AG10803 (cell line): ENCODE measurements at regions not wholly inside any gene's neighbourhood (a gene's known extent, or its start where the extent isn't known, plus 50 kb on each side); places are given as distances from the start of the nearest gene placed in this dataset.

Experiments
- DNase-seq: peaks from one replicate; pipeline ENCODE4 v3.0.0; 2010; ENCODE audit warnings: low read depth
- H3K4me3 ChIP-seq: 2 replicates; pipeline ENCODE4 v1.5.1; 2011; ENCODE audit warnings: mild to moderate bottlenecking, low read length, control low read depth
- TF ChIP-seq, protein P1 (sequence below): conservative IDR thresholded peaks from 2 replicates; pipeline ENCODE4 v1.5.1; 2011; ENCODE audit warnings: mild to moderate bottlenecking, low read length, control low read depth, inconsistent platforms

DNA sequence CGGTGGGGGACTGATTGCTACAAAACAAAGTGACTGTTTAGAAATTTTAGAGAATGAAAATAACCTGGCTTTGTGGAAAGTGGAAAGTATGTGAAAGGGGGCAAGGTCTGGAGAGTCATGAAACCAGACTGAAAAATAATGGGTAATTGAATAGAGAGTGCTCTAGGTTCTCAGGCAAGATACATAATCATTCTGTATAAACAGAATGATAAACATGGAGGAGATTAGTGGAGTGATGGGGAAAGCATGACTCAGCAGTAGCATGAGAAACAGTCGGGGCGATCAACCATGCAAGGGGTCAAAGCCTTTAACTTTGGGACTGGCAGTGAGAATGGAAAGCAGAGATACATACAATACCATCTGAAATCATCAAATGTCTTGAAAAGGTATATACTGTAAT, 332.5 kb downstream of the CCER1 start:
- TF ChIP-seq, protein P1, sequence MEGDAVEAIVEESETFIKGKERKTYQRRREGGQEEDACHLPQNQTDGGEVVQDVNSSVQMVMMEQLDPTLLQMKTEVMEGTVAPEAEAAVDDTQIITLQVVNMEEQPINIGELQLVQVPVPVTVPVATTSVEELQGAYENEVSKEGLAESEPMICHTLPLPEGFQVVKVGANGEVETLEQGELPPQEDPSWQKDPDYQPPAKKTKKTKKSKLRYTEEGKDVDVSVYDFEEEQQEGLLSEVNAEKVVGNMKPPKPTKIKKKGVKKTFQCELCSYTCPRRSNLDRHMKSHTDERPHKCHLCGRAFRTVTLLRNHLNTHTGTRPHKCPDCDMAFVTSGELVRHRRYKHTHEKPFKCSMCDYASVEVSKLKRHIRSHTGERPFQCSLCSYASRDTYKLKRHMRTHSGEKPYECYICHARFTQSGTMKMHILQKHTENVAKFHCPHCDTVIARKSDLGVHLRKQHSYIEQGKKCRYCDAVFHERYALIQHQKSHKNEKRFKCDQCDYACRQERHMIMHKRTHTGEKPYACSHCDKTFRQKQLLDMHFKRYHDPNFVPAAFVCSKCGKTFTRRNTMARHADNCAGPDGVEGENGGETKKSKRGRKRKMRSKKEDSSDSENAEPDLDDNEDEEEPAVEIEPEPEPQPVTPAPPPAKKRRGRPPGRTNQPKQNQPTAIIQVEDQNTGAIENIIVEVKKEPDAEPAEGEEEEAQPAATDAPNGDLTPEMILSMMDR = no peak
- DNase-seq = no peak
- H3K4me3 ChIP-seq = no peak overlapping the region

DNA sequence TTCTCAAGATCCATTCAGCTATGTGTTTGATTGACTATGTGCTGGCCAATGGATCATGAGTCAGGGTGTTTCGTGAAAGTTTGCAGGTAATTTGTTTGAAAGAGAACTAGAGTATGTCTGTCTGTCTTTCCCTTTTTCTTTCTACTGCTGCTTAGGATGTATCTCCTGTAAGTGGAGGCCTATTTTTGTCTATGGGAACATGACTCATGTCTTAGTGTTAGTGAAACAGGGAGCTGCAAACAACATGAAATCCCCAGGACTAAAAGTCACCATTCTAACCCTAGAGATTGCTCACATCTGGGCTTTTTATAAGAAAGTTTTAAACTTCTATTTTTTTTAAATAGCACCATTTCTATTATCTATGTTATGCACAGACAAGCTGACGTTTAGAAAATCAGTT, 333.0 kb downstream of the CCER1 start:
- TF ChIP-seq, protein P1 = no peak
- peak; percentile 32 for DNase-seq
- no peak overlapping the region for H3K4me3 ChIP-seq

DNA sequence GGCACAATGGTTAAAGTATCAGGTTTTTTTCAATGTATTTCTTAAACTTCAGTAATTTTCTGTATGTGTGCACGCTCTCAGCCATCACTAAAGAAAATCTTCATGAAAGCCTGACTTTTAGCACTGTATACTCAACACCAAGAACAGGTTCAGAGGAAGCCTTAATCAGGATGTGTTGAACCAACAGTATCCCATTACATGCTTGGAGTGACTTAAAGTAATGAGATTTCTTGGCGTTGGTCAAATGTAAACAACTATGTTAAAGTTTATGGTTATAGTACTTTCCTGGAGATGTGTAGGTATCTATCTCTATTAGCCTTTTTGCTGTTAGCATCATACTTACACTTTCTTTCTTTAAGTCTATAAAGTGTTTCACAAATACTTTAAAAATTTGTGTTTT, 335.0 kb downstream of the CCER1 start:
- DNase-seq = no peak
- TF ChIP-seq, protein P1 = no peak
- H3K4me3 ChIP-seq = no peak overlapping the region

DNA sequence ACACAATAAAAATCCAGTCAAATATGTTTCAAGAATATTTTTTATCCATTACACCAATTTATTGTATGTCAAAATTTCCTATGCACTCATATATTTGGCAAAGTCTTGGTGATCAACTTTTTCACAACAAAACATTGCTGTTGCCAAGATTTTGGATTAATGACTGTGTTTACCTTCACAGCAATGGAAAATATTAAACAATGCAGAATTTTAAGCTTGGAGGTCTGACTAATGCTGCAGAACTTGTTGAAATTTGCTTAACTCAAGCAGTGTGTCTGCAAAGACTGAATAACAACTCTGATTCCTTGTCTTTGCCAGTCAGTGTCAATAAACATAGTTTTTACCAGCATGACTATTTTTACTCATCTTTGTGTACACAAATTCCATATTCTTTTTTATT, 336.4 kb downstream of the CCER1 start:
- DNase-seq = peak; percentile 36
- TF ChIP-seq, protein P1 = no peak
- no peak overlapping the region for H3K4me3 ChIP-seq

DNA sequence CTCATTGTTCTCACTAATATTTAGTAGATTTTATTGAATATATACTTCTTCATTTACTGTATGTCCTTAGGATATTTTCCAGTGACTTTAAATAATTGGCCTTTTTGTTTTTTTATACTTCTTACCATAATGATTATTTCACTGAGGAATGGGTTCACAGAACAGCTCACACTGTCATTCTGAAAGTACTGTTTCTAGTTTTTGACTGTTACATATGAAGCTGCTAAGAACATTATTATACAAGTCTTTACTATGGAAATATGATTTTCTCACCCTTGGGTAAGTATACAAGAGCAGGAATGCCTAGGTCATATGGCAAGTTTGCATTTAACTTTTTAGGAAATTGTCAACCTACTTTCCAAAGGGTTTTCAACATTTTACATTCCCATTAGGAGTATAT, 343.1 kb downstream of the CCER1 start:
- no peak overlapping the region for H3K4me3 ChIP-seq
- DNase-seq = no peak
- TF ChIP-seq, protein P1 = no peak

DNA sequence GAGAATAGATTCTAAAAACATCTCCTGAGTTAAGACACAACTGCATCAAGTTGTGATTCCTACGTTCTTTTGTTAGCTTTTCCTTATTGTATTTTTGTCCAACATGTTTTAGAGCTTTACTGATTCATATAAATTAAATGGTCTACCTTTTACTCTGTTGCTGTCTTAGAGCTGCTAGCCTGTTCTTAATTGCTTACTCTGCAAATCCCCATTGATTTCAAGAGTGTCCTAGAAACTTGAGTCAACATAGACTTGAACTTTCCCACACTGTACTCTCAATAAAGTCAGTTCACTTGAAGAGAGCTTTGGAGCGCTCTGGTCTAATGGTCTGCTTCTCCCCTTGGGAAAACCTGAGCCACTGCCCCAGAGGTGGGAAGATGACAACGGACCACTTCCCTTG, 343.9 kb downstream of the CCER1 start:
- no peak overlapping the region for H3K4me3 ChIP-seq
- DNase-seq = no peak
- TF ChIP-seq, protein P1 = no peak

DNA sequence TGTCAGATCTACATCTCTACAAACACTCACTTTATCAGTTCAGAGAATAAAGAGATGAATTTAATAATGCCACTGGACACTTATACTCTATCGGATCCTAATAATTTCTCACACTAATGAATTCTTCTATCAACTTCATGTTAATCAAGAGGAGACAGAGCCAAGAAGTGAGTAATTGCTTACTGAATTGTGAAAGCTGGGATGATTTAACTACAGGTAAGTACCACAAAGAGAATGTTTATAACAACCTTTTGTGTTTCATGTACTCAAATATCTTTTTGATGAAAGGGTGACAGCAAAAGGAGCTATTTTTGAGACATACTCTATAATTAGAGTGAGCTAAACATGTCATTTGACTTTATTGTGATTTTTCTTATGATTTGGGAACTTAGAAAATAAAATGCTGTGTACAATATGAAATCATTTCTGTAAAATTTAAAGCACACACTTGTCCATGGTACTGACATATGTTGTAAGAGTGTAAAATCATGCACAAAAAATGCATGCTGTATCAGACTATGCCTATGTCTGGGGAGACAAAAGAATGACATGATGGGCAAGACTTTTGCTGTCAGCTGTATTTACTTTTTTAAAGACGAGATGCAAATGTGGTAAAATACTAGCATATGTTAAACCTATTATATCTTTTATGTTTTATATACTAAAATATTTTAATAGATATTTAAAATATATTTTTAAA, 361.2 kb downstream of the CCER1 start:
- TF ChIP-seq, protein P1 = no peak
- DNase-seq = no peak
- H3K4me3 ChIP-seq = no peak overlapping the region
